ENCODE measurements at regions not wholly inside any gene's neighbourhood (a gene's known extent, or its start where the extent isn't known, plus 50 kb on each side); places are given as distances from the start of the nearest gene placed in this dataset.

DNA sequence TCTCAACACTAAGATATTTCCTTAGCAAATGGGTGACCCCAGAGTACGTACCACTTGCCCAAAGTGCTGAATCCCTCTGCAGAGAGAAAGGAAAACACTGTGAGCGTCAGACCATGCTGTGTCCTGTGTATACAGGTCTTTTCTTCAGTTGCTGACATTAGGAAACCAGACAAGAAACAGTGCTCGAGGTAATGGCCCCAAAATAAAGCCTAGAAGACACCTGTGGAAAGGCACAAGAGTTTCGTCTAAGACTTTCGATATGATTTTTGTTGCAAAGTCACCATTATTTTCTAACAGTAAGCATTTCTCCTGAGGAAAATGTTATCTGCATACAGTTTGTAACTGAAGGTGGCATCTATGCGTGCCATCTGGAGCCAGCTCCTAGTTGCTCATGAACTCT lies 62.0 kb upstream of the SIMC1 start:
- no peak for DNase-seq (ENCODE audit: low read depth in 2 of 2)

DNA sequence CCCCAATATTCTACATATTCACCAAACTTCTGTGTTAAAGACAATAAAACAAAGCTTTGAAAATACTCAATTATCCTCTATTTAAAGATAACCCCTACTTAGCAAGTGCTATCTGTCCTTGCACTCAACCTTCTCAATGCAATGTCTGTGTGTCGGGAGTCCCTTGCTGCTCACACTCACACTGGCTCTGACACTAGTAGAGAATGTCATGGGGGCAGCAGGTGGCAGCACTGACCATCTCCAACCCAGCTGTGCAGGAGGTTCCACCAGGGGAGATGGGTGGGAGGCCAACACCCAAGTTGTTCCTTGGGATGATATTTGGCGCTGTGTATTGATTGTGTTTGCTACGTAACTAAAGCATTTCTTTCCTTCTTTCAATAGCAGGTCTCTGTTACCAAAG lies 59.4 kb upstream of the SIMC1 start:
- no peak for DNase-seq (ENCODE audit: low read depth in 2 of 2)

DNA sequence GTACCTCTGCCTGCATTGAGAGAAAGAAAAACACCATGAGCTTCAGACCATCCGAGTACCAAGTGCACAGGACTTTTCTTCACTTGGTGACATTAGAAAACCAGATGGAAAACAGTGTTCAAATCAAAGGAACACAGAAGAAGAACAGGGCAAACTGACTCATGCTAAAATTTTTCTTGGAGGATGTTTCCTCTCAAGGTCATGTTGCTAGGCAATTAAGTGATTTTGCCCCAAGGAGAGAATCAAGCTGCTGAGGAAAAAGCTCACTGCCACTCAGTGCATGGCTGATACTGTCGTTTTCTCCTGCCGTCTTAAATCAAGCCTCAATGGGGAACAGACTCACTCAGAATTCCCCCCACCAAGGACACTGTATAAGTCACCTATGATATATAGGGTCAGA lies 57.9 kb upstream of the SIMC1 start:
- DNase-seq (ENCODE audit: low read depth in 2 of 2) = no peak

DNA sequence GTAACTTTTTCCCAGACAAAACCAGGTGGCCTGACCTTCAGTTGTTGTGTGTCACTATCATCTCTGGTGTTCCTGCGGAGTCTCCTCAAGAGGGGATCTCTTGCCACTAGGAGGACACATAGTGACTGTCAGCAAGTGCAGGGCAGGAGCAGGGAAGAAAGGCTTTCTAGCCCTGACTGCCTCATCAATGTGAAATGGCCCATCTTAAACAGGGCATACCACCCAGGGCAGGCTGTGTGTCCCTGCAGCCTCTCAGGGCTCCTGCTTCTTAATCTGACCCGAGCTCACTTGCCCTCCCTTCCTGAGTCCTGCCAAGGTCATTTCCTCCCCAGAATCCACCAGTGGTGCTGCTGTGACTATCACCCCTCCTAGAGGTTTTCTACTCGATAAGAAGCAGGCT lies 57.4 kb upstream of the SIMC1 start:
- no peak for DNase-seq (ENCODE audit: low read depth in 2 of 2)

DNA sequence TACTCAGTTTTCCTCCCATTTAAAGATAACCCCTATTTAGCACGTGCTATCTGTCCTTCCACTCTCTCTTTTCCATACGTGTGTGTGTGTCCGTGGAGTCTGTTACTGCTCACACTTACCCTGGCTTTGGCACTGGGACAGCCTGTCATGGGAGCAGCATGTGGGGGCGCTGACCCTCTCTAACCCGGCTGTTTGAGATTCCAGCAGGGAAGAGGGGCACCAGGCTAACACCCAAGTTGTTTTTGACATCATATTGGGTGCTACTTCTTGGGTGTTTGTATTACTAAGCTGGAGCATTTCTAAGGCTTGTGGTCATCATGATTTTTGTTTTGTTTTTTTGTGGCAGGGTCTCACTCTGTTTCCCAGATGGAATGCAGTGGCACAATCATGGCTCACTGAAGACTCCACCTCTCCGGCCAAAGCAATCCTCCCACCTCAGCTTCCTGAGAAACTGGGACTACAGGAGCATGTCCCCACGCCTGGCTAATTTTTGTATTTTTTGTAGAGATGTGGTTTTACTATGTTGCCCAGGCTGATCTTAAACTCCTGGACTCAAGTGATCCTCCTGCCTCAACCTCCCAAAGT lies 56.9 kb upstream of the SIMC1 start:
- no peak for DNase-seq (ENCODE audit: low read depth in 2 of 2)

DNA sequence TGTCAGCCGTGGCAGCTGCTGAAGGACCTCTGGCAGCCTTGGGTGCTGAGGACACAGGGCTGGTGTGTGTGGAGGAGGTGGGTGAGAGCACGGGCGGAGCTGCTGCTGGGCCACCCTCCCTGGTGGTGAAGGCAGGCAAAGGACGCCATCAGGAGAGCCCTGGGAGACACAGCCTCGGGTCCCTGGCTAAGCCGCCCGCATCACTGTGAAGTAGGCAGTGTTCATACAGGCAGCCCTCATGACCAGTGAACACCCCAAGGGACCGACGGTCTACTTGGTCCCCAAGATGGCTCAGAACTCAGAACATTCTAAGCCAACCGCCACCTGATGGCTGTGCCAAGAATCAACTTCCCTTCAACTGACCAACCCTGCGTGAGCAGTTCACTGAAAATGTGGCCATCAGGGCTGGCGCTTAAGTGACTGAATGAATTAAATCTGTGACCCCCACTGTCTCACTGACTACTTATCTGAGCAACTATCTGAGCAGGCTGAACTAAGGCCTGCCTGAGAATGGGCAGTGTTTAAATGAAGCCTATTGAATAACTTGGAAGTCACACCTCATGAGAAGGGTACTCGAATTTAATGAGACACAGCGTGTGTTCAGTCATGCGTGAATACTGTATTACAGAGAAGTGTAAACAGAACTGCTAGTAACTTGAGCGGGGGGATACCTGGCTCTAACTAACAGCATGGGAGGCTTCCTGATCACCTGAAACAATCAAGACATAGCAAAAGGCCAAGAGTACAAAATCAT lies 54.7 kb upstream of the SIMC1 start:
- DNase-seq (ENCODE audit: low read depth in 2 of 2) = no peak

DNA sequence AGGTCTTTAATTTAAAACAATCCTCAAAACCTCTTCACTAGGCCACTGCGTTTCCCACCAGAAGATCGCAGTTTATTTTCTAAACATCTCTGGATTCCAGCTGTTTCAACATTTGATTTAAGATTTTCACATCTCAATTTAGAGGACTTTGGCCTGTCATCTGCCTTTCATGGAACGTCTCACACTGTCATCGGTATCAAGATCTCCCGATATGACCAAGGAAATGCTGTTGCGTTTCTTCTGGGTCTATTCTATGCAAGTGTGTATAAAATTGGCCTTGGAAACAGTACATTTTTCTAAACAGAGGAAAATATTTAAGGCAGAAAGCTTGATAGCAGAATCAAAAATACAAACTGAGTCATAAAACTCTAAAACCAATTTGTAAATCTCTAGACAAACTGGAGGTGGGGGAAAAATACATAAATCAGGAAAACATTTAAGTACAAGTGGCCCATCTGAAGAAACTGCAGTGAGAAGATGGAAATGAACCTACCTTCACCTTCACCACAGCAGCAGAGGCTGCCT lies 53.6 kb upstream of the SIMC1 start:
- DNase-seq (ENCODE audit: low read depth in 2 of 2) = no peak

DNA sequence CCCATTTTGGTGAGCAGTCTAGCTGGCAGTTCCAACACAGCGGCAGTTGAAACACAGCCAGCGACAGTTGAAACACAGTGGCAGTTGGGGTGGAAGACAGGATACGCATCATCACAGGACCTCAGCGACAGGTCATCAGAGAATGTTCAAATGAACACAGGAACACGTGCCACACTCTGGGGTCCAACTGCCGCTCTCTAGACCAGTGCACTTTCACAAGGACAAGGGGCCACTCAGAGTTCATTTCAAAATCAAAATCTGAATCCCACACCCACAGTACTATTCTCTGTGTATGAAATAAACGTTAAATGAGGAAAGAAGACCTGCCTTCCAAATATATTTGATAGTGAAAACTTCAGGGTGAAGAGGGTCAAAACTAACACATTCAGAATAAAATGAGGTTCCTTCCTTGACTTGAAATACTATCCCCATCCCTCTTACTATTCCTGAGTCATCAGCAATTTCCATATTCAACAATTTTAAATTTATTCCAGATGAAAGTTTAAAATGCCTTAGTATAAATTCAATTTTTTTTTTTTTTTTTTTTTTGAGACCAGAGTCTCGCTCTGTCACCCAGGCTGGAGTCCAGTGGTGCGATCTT lies 53.0 kb upstream of the SIMC1 start:
- DNase-seq (ENCODE audit: low read depth in 2 of 2) = no peak

DNA sequence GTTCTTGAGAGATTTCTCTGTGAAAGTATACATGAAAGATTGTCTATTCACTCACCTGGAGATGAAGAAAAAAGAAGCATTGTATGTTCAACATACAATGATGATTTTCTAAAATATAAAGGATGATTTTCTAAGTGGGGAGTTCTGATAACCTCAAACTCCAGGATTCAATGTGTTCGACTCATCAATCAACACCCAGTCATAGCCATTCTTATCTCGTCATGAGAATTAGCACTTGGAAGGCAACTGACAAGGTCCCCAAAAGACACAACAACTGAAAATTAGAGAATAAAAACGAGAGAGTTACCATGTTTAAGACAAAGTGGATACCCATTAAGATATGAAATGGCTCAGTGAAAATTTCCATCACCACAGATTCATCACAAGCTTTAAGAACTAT lies 52.1 kb upstream of the SIMC1 start:
- DNase-seq (ENCODE audit: low read depth in 2 of 2) = no peak

DNA sequence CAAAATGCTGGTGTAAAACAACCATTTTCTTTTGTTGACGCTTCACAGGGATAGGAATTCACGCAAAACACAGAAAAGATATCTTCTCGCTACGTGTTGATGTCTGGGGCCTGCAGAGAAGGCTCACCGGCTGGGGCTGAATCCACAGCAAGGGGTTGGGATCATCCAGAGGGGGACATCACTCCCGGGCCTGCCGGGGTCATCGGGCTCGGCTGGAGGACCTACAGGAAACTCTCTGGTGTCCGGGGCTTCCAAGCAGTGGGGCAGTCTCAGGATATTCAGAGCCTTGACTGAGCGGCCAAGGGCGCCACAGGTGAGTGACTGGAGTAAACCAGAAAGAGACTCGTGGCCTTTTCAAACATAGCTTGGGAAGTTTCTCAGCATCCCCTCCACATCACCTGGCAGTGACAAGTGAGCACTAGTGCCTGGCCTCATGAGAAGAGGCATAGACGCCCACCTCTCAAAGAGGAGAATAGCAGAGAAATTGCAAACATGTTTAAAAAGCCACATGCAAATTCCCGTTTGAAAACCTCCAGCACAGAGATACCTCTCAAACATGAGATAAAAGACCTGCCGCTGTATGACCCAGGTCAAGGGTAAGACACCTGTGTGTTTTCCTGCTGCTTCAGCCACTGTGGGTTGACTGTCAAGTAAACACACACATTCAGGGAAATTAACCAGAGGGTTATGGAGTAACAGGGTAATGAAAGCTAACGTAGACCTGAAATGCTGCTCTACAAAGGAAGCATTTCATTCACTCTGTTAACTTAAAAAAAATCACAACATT lies 50.8 kb upstream of the SIMC1 start:
- DNase-seq (ENCODE audit: low read depth in 2 of 2) = no peak

DNA sequence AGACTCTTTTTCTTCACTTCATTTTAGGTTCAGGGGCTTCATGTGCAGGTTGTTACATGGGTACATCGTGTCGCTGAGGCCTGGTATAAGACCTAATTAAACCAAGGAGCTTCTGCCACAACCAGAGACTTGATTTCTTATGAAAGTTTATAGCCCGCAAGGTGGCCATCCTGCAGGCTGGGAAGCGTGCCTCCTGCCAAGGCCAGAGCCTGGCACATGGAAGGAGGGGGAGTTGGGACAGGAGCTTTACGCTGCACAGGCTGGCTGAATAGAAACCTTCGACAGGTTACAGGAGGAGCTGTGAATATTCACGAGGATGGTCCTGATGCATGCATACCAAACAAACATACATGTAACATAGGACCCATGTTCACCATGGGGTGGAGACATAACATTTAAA lies 50.1 kb upstream of the SIMC1 start:
- DNase-seq (ENCODE audit: low read depth in 2 of 2) = no peak

Data from stimulated activated CD8-positive, alpha-beta memory T cell treated with anti-CD3 and anti-CD28 coated beads, Interleukin-15, amount 100 ng/mL, for 4 hours (primary cell).